Smooth muscle cell (in vitro differentiated cells): ENCODE measurements at regions not wholly inside any gene's neighbourhood (a gene's known extent, or its start where the extent isn't known, plus 50 kb on each side); places are given as distances from the start of the nearest gene placed in this dataset.

Experiments
- DNase-seq: peaks from one replicate; lab custom pipeline; 2025; ENCODE audit not compliant: unreplicated experiment; lab: John Stamatoyannopoulos, UW
- H2AFZ ChIP-seq: fragments of 200-600 bp; sonication (generic); 2 replicates; pipeline ENCODE4 v1.6.0; 2016; ENCODE audit warnings: antibody characterized with exemption, low read depth, mild to moderate bottlenecking
- H3F3A ChIP-seq: fragments of 200-600 bp; sonication (generic); 2 replicates; pipeline ENCODE4 v1.6.0; 2017; ENCODE audit warnings: antibody characterized with exemption, low read depth
- H3K27ac ChIP-seq: fragments of 200-600 bp; sonication (generic); 2 replicates; pipeline ENCODE4 v1.5.1; 2016; ENCODE audit warnings: low read depth, mild to moderate bottlenecking
- H3K27me3 ChIP-seq: fragments of 200-600 bp; sonication (generic); 2 replicates; pipeline ENCODE4 v1.6.1; 2016; ENCODE audit warnings: low read depth, mild to moderate bottlenecking
- H3K36me3 ChIP-seq: fragments of 200-600 bp; sonication (generic); 2 replicates; pipeline ENCODE4 v1.5.1; 2016; ENCODE audit warnings: low read depth
- H3K4me1 ChIP-seq: fragments of 200-600 bp; sonication (generic); 2 replicates; pipeline ENCODE4 v1.5.1; 2016; ENCODE audit warnings: low read depth
- H3K4me2 ChIP-seq: fragments of 200-600 bp; sonication (generic); 2 replicates; pipeline ENCODE4 v1.6.0; 2016; ENCODE audit warnings: mild to moderate bottlenecking
- H3K4me3 ChIP-seq: fragments of 200-600 bp; sonication (generic); 2 replicates; pipeline ENCODE4 v1.5.1; 2016; ENCODE audit warnings: mild to moderate bottlenecking
- H3K79me2 ChIP-seq: fragments of 200-600 bp; sonication (generic); 2 replicates; pipeline ENCODE4 v1.6.0; 2016; ENCODE audit warnings: low read depth, mild to moderate bottlenecking
- H3K9ac ChIP-seq: fragments of 200-600 bp; sonication (generic); 2 replicates; pipeline ENCODE4 v1.6.0; 2016; ENCODE audit warnings: low read depth
- H3K9me3 ChIP-seq: fragments of 200-600 bp; sonication (generic); replicated peaks from 2 replicates; pipeline ENCODE4 v1.5.1; 2016; ENCODE audit warnings: low read depth
- H4K20me1 ChIP-seq: fragments of 200-600 bp; sonication (generic); 2 replicates; pipeline ENCODE4 v1.6.0; 2016; ENCODE audit warnings: low read depth
- WGBS: methylation state at CpG from one replicate; pipeline ENCODE4 v1.1.7; 2016; ENCODE audit warnings: low lambda C conversion rate; 5-methylcytosine and 5-hydroxymethylcytosine counted together
- TF ChIP-seq, protein P1 (sequence below): fragments of 200-600 bp; sonication (generic); IDR thresholded peaks from 2 replicates; pipeline ENCODE4 v1.5.1; 2017; ENCODE audit warnings: borderline replicate concordance, mild to moderate bottlenecking, antibody characterized with exemption; ENCODE audit not compliant: insufficient read depth, poor library complexity, severe bottlenecking

DNA sequence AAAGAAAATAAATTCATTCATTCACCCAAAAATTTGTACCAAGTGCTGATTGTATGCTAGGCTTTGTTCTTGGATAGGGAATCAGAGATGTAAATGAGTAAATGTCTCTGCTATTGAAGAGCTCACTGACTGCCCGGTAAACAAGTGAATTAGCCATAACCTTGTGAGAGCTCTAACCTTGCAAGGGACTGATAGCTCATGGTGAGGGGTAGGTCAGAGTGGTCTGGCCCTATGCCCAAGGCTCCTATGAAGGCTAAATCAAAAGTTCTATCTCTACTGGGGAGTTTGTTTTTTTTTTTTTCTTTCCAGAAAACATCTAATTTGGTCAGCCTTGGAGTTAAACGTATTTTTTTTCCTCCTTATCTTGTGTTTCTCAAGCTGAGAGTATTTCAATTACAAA, 172.8 kb upstream of the CDH11 start:
- WGBS, result 77% methylated on average over 2 of the region's 2 CpGs
- no peak overlapping the region for H3K4me2 ChIP-seq
- peaks cover 95% of the 10 kb centered on the region for H4K20me1 ChIP-seq
- H3K79me2 ChIP-seq, result peaks cover 94% of the 10 kb centered on the region
- DNase-seq, result no peak
- no peaks in the 10 kb centered on the region for H3K27me3 ChIP-seq
- H3K9ac ChIP-seq, result no peak overlapping the region
- H3K4me1 ChIP-seq, result no peaks in the 10 kb centered on the region
- TF ChIP-seq, protein P1, sequence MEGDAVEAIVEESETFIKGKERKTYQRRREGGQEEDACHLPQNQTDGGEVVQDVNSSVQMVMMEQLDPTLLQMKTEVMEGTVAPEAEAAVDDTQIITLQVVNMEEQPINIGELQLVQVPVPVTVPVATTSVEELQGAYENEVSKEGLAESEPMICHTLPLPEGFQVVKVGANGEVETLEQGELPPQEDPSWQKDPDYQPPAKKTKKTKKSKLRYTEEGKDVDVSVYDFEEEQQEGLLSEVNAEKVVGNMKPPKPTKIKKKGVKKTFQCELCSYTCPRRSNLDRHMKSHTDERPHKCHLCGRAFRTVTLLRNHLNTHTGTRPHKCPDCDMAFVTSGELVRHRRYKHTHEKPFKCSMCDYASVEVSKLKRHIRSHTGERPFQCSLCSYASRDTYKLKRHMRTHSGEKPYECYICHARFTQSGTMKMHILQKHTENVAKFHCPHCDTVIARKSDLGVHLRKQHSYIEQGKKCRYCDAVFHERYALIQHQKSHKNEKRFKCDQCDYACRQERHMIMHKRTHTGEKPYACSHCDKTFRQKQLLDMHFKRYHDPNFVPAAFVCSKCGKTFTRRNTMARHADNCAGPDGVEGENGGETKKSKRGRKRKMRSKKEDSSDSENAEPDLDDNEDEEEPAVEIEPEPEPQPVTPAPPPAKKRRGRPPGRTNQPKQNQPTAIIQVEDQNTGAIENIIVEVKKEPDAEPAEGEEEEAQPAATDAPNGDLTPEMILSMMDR, result no peak
- no peaks in the 10 kb centered on the region for H3K36me3 ChIP-seq
- H3K9me3 ChIP-seq, result no peaks in the 10 kb centered on the region
- H3F3A ChIP-seq, result no peaks in the 10 kb centered on the region
- no peak overlapping the region for H2AFZ ChIP-seq
- H3K27ac ChIP-seq, result no peak overlapping the region
- no peak overlapping the region for H3K4me3 ChIP-seq

- no peaks in the 10 kb centered on the region for H3K9me3 ChIP-seq
- H3K4me2 ChIP-seq, result no peak overlapping the region
- H4K20me1 ChIP-seq, result peaks cover 96% of the 10 kb centered on the region
- H3K9ac ChIP-seq, result no peak overlapping the region
- H3K4me1 ChIP-seq, result no peaks in the 10 kb centered on the region
- H3K36me3 ChIP-seq, result no peaks in the 10 kb centered on the region
- no peaks in the 10 kb centered on the region for H3K27me3 ChIP-seq
- no peaks in the 10 kb centered on the region for H3F3A ChIP-seq
- TF ChIP-seq, protein P1, result no peak
- no peak for DNase-seq
- H3K27ac ChIP-seq, result no peak overlapping the region
- H3K79me2 ChIP-seq, result peaks cover 94% of the 10 kb centered on the region
- H3K4me3 ChIP-seq, result no peak overlapping the region
- H2AFZ ChIP-seq, result no peak overlapping the region
- 90% methylated on average over 3 of the region's 3 CpGs for WGBS
These were observed 172.3 kb upstream of the CDH11 start for GRCh38 chr16:65294165-65294564.

GRCh38 chr16:65289022-65289421, 167.2 kb upstream of the CDH11 start:
- H3K4me1 ChIP-seq, result peaks cover 16% of the 10 kb centered on the region
- no peak overlapping the region for H3K9ac ChIP-seq
- peaks cover 12% of the 10 kb centered on the region for H3F3A ChIP-seq
- no peaks in the 10 kb centered on the region for H3K27me3 ChIP-seq
- no peak overlapping the region for H3K4me3 ChIP-seq
- DNase-seq, result no peak
- no peaks in the 10 kb centered on the region for H3K9me3 ChIP-seq
- 91% methylated on average over 4 of the region's 4 CpGs for WGBS
- H3K4me2 ChIP-seq, result no peak overlapping the region
- no peak overlapping the region for H3K27ac ChIP-seq
- H2AFZ ChIP-seq, result no peak overlapping the region
- peaks cover 78% of the 10 kb centered on the region for H3K79me2 ChIP-seq
- TF ChIP-seq, protein P1, result no peak
- H4K20me1 ChIP-seq, result peaks cover 97% of the 10 kb centered on the region
- H3K36me3 ChIP-seq, result no peaks in the 10 kb centered on the region

- TF ChIP-seq, protein P1, result no peak
- H3K27me3 ChIP-seq, result no peaks in the 10 kb centered on the region
- 28% methylated on average over 2 of the region's 2 CpGs for WGBS
- H3K9me3 ChIP-seq, result no peaks in the 10 kb centered on the region
- peaks cover 98% of the 10 kb centered on the region for H4K20me1 ChIP-seq
- no peak overlapping the region for H2AFZ ChIP-seq
- peaks cover 70% of the 10 kb centered on the region for H3K79me2 ChIP-seq
- no peak overlapping the region for H3K9ac ChIP-seq
- peaks cover 18% of the 10 kb centered on the region for H3F3A ChIP-seq
- no peak overlapping the region for H3K4me2 ChIP-seq
- no peak for DNase-seq
- no peak overlapping the region for H3K4me3 ChIP-seq
- H3K27ac ChIP-seq, result no peak overlapping the region
- no peaks in the 10 kb centered on the region for H3K36me3 ChIP-seq
- H3K4me1 ChIP-seq, result peaks cover 29% of the 10 kb centered on the region
These were observed 165.4 kb upstream of the CDH11 start for GRCh38 chr16:65287307-65287706.
